MM.1S (cell line): ENCODE measurements at regions not wholly inside any gene's neighbourhood (a gene's known extent, or its start where the extent isn't known, plus 50 kb on each side); places are given as distances from the start of the nearest gene placed in this dataset.

Source experiments
- DNase-seq: peaks from one replicate; pipeline ENCODE4 v3.0.0-alpha.2; 2015
- H2AFZ ChIP-seq: fragments of 300-600 bp; sonication (generic); 2 replicates; pipeline ENCODE4 v1.6.0; 2016; ENCODE audit warnings: antibody characterized with exemption, low read length
- H3F3A ChIP-seq: fragments of 300-600 bp; sonication (generic); 2 replicates; pipeline ENCODE4 v1.6.1; 2016; ENCODE audit warnings: mild to moderate bottlenecking, antibody characterized with exemption, low read length, moderate library complexity, mixed read lengths; ENCODE audit not compliant: insufficient read depth
- H3K27ac ChIP-seq: fragments of 300-600 bp; sonication (generic); 2 replicates; pipeline ENCODE4 v1.5.1; 2016; ENCODE audit warnings: mild to moderate bottlenecking, low read length
- H3K27me3 ChIP-seq: fragments of 300-600 bp; sonication (generic); replicated peaks from 2 replicates; pipeline ENCODE4 v1.6.0; 2016; ENCODE audit warnings: low read length; ENCODE audit not compliant: insufficient read depth
- H3K36me3 ChIP-seq: fragments of 300-600 bp; sonication (generic); replicated peaks from 2 replicates; pipeline ENCODE4 v1.6.1; 2016; ENCODE audit warnings: mild to moderate bottlenecking, low read length, mixed read lengths; ENCODE audit not compliant: insufficient read depth
- H3K4me1 ChIP-seq: fragments of 300-600 bp; sonication (generic); 2 replicates; pipeline ENCODE4 v1.6.1; 2016; ENCODE audit warnings: low read length, mixed read lengths
- H3K4me2 ChIP-seq: fragments of 300-600 bp; sonication (generic); 2 replicates; pipeline ENCODE4 v1.6.0; 2016; ENCODE audit warnings: low read depth, low read length
- H3K4me3 ChIP-seq: fragments of 300-600 bp; sonication (generic); 2 replicates; pipeline ENCODE4 v1.5.1; 2016; ENCODE audit warnings: low read length, mixed read lengths
- H3K79me2 ChIP-seq: fragments of 300-600 bp; sonication (generic); 2 replicates; pipeline ENCODE4 v1.6.1; 2016; ENCODE audit warnings: mixed run types, low read length, mixed read lengths
- H3K9ac ChIP-seq: fragments of 300-600 bp; sonication (generic); 2 replicates; pipeline ENCODE4 v1.6.1; 2016; ENCODE audit warnings: low read length, mixed read lengths
- H3K9me2 ChIP-seq: fragments of 300-600 bp; sonication (generic); replicated peaks from 2 replicates; pipeline ENCODE4 v1.6.1; 2016; ENCODE audit warnings: mild to moderate bottlenecking, low read length, mixed read lengths; ENCODE audit not compliant: insufficient read depth
- H3K9me3 ChIP-seq: fragments of 300-600 bp; sonication (generic); replicated peaks from 2 replicates; pipeline ENCODE4 v1.6.1; 2016; ENCODE audit warnings: mild to moderate bottlenecking, low read length, mixed read lengths; ENCODE audit not compliant: insufficient read depth
- H4K20me1 ChIP-seq: fragments of 300-600 bp; sonication (generic); 2 replicates; pipeline ENCODE4 v1.6.1; 2016; ENCODE audit warnings: mild to moderate bottlenecking, low read length, moderate library complexity, mixed read lengths; ENCODE audit not compliant: insufficient read depth
- EZH2 ChIP-seq: fragments of 300-600 bp; sonication (generic); optimal IDR thresholded peaks from 2 replicates; pipeline ENCODE3; 2017; ENCODE audit warnings: low read depth, mild to moderate bottlenecking, antibody characterized with exemption, low read length, mixed read lengths
- EZH2phosphoT487 ChIP-seq: fragments of 300-600 bp; sonication (generic); IDR thresholded peaks from 2 replicates; pipeline ENCODE4 v1.6.1; 2018; ENCODE audit warnings: antibody characterized with exemption, low read length
- TF ChIP-seq, protein P1 (sequence below): fragments of 300-600 bp; sonication (generic); IDR thresholded peaks from 2 replicates; pipeline ENCODE4 v1.5.1; 2016; ENCODE audit warnings: antibody characterized with exemption, low read length, mixed read lengths

DNA sequence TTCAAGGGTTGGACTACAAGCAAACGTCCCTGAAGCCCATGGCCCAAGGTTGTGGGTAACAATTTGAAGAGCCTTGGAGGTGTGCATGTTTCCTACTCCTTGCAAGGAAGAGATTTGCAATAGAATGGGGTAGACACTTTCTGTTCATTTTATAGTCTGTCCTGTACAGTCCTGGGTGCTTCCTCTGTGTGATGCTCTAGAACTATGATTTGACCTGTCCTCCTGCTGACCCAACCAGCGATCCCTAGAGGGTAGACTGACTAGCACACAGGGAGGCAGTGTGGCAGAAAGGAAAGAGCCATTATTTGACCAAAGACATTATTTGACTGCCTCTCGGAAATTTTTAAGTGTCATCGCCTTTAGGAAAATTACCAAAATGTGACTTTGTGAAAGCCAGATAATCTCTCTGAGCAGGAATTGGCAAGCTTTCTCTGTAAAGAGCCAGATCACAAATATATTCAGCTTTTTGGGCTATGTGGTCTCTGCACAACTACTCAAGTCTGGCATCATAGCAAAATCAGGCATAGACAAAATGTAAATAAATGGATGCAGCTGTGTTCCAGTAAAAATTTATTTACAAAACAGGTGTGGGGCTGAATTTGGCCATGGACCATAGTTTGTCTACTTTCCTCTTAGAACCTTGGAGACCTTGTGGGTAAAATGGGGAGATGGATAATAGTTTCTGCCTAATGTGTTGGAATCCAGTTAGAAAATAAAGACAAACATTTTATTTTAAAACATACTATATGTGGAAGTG lies 106.8 kb downstream of the DMRT2 start:
- Histone ChIP-seq H3K4me3 (no peak overlapping the region), H3K9ac (no peak overlapping the region), H4K20me1 (no peaks in the 10 kb centered on the region), H2AFZ (no peak overlapping the region), H3K79me2 (no peaks in the 10 kb centered on the region), H3K4me2 (no peak overlapping the region), H3K27ac (no peak overlapping the region), H3K4me1 (no peaks in the 10 kb centered on the region), H3K9me2 (no peaks in the 10 kb centered on the region), H3F3A (no peaks in the 10 kb centered on the region), H3K9me3 (no peaks in the 10 kb centered on the region), H3K36me3 (no peaks in the 10 kb centered on the region), H3K27me3 (no peaks in the 10 kb centered on the region)
- TF ChIP-seq, protein P1, sequence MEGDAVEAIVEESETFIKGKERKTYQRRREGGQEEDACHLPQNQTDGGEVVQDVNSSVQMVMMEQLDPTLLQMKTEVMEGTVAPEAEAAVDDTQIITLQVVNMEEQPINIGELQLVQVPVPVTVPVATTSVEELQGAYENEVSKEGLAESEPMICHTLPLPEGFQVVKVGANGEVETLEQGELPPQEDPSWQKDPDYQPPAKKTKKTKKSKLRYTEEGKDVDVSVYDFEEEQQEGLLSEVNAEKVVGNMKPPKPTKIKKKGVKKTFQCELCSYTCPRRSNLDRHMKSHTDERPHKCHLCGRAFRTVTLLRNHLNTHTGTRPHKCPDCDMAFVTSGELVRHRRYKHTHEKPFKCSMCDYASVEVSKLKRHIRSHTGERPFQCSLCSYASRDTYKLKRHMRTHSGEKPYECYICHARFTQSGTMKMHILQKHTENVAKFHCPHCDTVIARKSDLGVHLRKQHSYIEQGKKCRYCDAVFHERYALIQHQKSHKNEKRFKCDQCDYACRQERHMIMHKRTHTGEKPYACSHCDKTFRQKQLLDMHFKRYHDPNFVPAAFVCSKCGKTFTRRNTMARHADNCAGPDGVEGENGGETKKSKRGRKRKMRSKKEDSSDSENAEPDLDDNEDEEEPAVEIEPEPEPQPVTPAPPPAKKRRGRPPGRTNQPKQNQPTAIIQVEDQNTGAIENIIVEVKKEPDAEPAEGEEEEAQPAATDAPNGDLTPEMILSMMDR, result no peak
- TF ChIP-seq EZH2phosphoT487 (no peak), EZH2 (no peak)
- no peak for DNase-seq

DNA sequence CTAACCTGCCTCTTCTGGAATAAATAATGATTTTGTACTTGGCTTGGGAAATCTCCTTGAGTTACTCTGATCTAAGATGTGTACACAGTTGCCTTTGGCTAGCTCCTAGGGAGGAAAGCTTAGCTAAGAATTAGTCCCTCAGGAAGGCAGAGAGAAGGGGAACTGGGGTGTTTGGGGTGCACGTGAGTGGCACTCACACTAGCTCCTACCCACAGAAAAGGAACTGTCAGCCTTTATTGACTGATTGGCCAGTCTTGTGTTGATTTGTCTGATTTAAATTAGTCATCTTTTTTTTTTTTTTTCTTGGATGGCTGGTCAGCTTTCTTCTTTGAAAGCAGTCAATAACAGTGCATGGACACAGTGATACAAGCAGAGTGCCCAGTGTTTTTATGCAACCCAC lies 107.7 kb downstream of the DMRT2 start:
- no peak for TF ChIP-seq EZH2
- TF ChIP-seq, protein P1, result no peak
- TF ChIP-seq EZH2phosphoT487, result no peak
- Histone ChIP-seq H3K9me2 (no peaks in the 10 kb centered on the region), H3K27me3 (no peaks in the 10 kb centered on the region), H3K4me3 (no peak overlapping the region), H3K4me1 (no peaks in the 10 kb centered on the region), H3F3A (no peaks in the 10 kb centered on the region), H3K27ac (no peak overlapping the region), H2AFZ (no peak overlapping the region), H3K4me2 (no peak overlapping the region), H3K9ac (no peak overlapping the region), H3K9me3 (no peaks in the 10 kb centered on the region), H3K79me2 (no peaks in the 10 kb centered on the region), H3K36me3 (no peaks in the 10 kb centered on the region), H4K20me1 (no peaks in the 10 kb centered on the region)
- DNase-seq, result no peak

DNA sequence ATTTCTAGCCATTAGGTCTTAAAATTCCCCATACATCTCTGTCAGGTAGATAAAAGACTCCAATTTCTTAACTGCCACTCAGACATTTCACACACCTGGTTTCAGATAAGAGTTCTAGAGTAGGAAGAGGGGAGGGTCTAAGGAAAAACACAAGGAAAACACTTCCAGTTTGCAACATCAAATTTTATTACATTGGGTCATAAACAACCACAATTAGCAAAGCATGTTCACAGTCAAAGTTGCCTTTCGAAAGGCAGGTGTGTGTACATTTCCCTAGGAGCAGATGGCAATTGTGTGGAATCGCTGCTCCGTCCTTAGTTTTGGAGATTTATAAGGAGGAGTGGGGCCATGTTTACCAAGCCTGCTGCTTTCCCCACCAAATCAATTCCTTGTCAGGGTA lies 120.8 kb downstream of the DMRT2 start:
- H3K4me2 ChIP-seq, result no peak overlapping the region
- no peaks in the 10 kb centered on the region for H4K20me1 ChIP-seq
- no peaks in the 10 kb centered on the region for H3K27me3 ChIP-seq

More for the DNA sequence above, 120.8 kb downstream of the DMRT2 start:
- Histone ChIP-seq H3K9me2 (no peaks in the 10 kb centered on the region), H3K9ac (no peak overlapping the region), H3K79me2 (no peaks in the 10 kb centered on the region), H3K27ac (no peak overlapping the region), H3K36me3 (no peaks in the 10 kb centered on the region), H3F3A (no peaks in the 10 kb centered on the region), H3K4me3 (no peak overlapping the region), H2AFZ (no peak overlapping the region), H3K4me1 (no peaks in the 10 kb centered on the region), H3K9me3 (no peaks in the 10 kb centered on the region)
- TF ChIP-seq, protein P1, result no peak
- TF ChIP-seq EZH2phosphoT487 (no peak), EZH2 (no peak)
- DNase-seq, result no peak
